Left lung (tissue), 4 donors: ENCODE measurements at regions not wholly inside any gene's neighbourhood (a gene's known extent, or its start where the extent isn't known, plus 50 kb on each side); places are given as distances from the start of the nearest gene placed in this dataset.

Source experiments
- ATAC-seq: fragments of 200-7000 bp; cut with Tn5 transposase; one replicate; pipeline ENCODE4 v1.9.1; 2020; ENCODE audit warnings: moderate library complexity
- DNase-seq, 4 donors: peaks; one replicate each; pipeline ENCODE4 v3.0.0-alpha.2; 2013 to 2020
- H3K27ac ChIP-seq, 2 donors: fragments of 200-600 bp; sonication (generic) in 1 of 2; one replicate each; pipeline versions ENCODE4 v1.5.0 to v1.8.0; 2020 to 2021
- H3K27me3 ChIP-seq, 2 donors: fragments of 200-600 bp; sonication (generic) in 1 of 2; one replicate each; pipeline versions ENCODE4 v1.5.0 to v1.8.0; 2020 to 2021
- H3K36me3 ChIP-seq, 2 donors: fragments of 200-600 bp; sonication (generic) in 1 of 2; one replicate each; pipeline versions ENCODE4 v1.5.0 to v1.8.0; 2020 to 2021
- H3K4me1 ChIP-seq, 2 donors: fragments of 200-600 bp; one replicate each; pipeline ENCODE4 v1.8.0; 2021
- H3K4me3 ChIP-seq, 2 donors: fragments of 200-600 bp; sonication (generic) in 1 of 2; one replicate each; pipeline versions ENCODE4 v1.5.0 to v1.8.0; 2020 to 2021; ENCODE audit warnings: mild to moderate bottlenecking in 1 of 2
- H3K9me3 ChIP-seq, 2 donors: fragments of 200-600 bp; sonication (generic) in 1 of 2; one replicate each; pipeline versions ENCODE4 v1.5.0 to v1.8.0; 2020 to 2021
- intact Hi-C, 2 donors: fragments of 100-400 bp; cut with DNase I; formaldehyde crosslinking; loops; one replicate each; pipeline versions ENCODE4 v1.11.2 to v1.14.2; 2022
- TF ChIP-seq, protein P1 (sequence below), 2 donors: fragments of 200-600 bp; sonication (generic) in 1 of 2; IDR thresholded peaks; one replicate each; pipeline versions ENCODE4 v1.5.0 to v1.8.0; 2021; ENCODE audit warnings: antibody characterized with exemption in 2 of 2
- donor health status: DM: no; HTN: yes; CAD: no.
- donor health status: DM: no; HTN: no; CAD: no.

DNA sequence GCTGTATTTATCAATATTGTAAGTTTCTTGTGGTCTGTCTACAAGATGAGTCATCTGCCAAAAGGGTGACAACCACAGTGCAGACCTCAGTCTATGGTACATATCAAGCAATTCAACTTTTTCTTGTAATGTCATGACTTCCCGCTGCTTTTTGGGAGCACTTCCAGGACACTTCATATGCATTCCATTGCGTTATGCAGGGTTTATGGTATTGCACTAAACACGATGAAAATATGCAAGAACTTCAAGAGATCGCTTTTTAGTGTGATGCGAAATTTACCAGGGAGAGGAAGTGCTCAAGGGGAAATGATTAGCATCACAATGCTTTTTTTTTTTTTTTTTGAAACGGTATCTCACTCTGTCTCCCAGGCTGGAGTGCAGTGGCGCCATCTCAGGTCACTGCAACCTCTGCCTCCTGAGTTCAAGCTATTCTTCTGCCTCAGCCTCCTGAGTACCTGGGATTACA is 166.5 kb downstream of the TFAP2A start:
- no peaks in the 10 kb centered on the region for H3K4me1 ChIP-seq

GRCh38 chr6:10237298-10238038 is 177.4 kb downstream of the TFAP2A start:
- H3K9me3 ChIP-seq: no peaks in the 10 kb centered on the region
- H3K27ac ChIP-seq: no peak overlapping the region
- TF ChIP-seq, protein P1, sequence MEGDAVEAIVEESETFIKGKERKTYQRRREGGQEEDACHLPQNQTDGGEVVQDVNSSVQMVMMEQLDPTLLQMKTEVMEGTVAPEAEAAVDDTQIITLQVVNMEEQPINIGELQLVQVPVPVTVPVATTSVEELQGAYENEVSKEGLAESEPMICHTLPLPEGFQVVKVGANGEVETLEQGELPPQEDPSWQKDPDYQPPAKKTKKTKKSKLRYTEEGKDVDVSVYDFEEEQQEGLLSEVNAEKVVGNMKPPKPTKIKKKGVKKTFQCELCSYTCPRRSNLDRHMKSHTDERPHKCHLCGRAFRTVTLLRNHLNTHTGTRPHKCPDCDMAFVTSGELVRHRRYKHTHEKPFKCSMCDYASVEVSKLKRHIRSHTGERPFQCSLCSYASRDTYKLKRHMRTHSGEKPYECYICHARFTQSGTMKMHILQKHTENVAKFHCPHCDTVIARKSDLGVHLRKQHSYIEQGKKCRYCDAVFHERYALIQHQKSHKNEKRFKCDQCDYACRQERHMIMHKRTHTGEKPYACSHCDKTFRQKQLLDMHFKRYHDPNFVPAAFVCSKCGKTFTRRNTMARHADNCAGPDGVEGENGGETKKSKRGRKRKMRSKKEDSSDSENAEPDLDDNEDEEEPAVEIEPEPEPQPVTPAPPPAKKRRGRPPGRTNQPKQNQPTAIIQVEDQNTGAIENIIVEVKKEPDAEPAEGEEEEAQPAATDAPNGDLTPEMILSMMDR (IDR thresholded peaks at IDR 0.05): no peak
- H3K4me3 ChIP-seq: no peak overlapping the region
- ATAC-seq (peak; percentile 39), DNase-seq (no peak)
- H3K27me3 ChIP-seq: no peaks in the 10 kb centered on the region
- intact Hi-C loops: no loop called here
- H3K36me3 ChIP-seq: no peaks in the 10 kb centered on the region
- no peaks in the 10 kb centered on the region for H3K4me1 ChIP-seq

More for the DNA sequence above, 166.5 kb downstream of the TFAP2A start:
- Histone ChIP-seq H3K36me3 (no peaks in the 10 kb centered on the region), H3K27me3 (peaks cover 0 to 5% of the 10 kb centered on the region in 2 donors), H3K9me3 (no peaks in the 10 kb centered on the region), H3K4me3 (no peak overlapping the region), H3K27ac (no peak overlapping the region)
- DNase-seq: peak in 2 of 4 donors; percentile 58 to 79
- intact Hi-C loops: no loop called here
- TF ChIP-seq, protein P1 (IDR thresholded peaks at IDR 0.05): no peak
- ATAC-seq: no peak

DNA sequence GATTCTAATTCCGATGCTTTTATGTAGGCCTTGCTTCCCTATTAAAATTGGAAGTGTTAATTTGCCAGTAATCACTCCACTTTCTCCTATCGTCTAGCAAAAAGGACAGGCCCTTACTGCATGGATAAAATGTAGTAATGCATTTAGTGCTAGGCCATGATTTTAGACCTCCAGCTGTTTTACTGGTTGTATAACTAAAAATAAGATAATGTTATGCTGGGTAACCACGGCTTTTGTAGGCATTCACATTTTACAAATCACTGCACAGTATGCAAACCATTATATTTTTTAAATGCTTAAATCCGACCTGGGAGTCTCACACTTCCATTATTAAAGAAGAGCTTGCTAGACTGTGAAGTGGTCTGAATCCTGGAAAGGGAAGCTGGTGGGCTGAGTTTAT is 179.5 kb downstream of the TFAP2A start:
- Histone ChIP-seq H3K9me3 (no peaks in the 10 kb centered on the region), H3K36me3 (no peaks in the 10 kb centered on the region), H3K27me3 (no peaks in the 10 kb centered on the region), H3K4me3 (no peak overlapping the region), H3K4me1 (no peaks in the 10 kb centered on the region), H3K27ac (no peak overlapping the region)
- intact Hi-C loops: no loop called here
- ATAC-seq (no peak), DNase-seq (no peak)
- TF ChIP-seq, protein P1 (IDR thresholded peaks at IDR 0.05): no peak

GRCh38 chr6:10230531-10230930 is 184.3 kb downstream of the TFAP2A start:
- H3K9me3 ChIP-seq: peaks cover 0 to 8% of the 10 kb centered on the region in 2 donors
- no peak for DNase-seq

DNA sequence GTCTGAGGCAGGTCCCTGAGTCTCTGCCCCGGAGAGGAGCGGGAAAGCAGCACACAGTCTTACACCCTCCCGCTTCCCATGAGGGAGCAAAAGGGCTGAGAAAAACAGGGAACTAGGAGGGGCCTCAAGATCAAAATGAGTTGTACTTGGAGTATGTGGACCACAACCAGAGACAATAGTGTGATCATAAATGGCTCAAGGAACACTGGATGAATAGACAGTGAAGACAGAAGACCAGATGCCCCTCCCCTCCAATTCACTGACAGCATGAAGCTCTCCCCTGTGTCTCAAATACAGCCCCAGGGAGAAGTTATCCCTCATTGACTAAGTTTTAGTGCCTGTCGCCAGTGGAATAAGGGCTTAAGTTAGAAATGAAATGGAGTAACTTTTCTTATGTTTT is 191.0 kb downstream of the TFAP2A start:
- no peak overlapping the region for H3K4me3 ChIP-seq
- no peaks in the 10 kb centered on the region for H3K4me1 ChIP-seq
- no peaks in the 10 kb centered on the region for H3K36me3 ChIP-seq
- H3K27me3 ChIP-seq: no peaks in the 10 kb centered on the region
- H3K9me3 ChIP-seq: peaks cover 0 to 8% of the 10 kb centered on the region in 2 donors
- DNase-seq (no peak), ATAC-seq (no peak)
- intact Hi-C loops: no loop called here
- H3K27ac ChIP-seq: no peak overlapping the region
- TF ChIP-seq, protein P1 (IDR thresholded peaks at IDR 0.05): no peak

More at GRCh38 chr6:10230531-10230930, 184.3 kb downstream of the TFAP2A start:
- ATAC-seq: no peak
- Histone ChIP-seq H3K4me3 (no peak overlapping the region), H3K36me3 (no peaks in the 10 kb centered on the region), H3K4me1 (no peaks in the 10 kb centered on the region), H3K27me3 (no peaks in the 10 kb centered on the region), H3K27ac (no peak overlapping the region)
- TF ChIP-seq, protein P1 (IDR thresholded peaks at IDR 0.05): no peak
- intact Hi-C loops: no loop called here
